GM19467 (cell line): ENCODE measurements at regions not wholly inside any gene's neighbourhood (a gene's known extent, or its start where the extent isn't known, plus 50 kb on each side); places are given as distances from the start of the nearest gene placed in this dataset.
"Not testable (repeated sequence)": the region's sequence is repeated elsewhere in the genome, so short reads cannot be mapped to it uniquely, and the experiment has no call there.

Source experiments
- ATAC-seq: cut with Tn5 transposase; IDR thresholded peaks from one replicate; pipeline ENCODE4 v1.9.1; 2021; ENCODE audit warnings: mild to moderate bottlenecking, moderate library complexity; ENCODE audit not compliant: unreplicated experiment

GRCh38 chr2:136295168-136295567, 177.2 kb upstream of the CXCR4 start:
- no peak for ATAC-seq

- ATAC-seq = no peak
These were observed 173.9 kb upstream of the CXCR4 start for GRCh38 chr2:136291871-136292270.

GRCh38 chr2:136290326-136290725, 172.4 kb upstream of the CXCR4 start:
- ATAC-seq = no peak

GRCh38 chr2:136288249-136288648, 170.3 kb upstream of the CXCR4 start:
- no peak for ATAC-seq

- no peak for ATAC-seq
These were observed 168.5 kb upstream of the CXCR4 start for GRCh38 chr2:136286423-136286822.

- no peak for ATAC-seq
These were observed 166.5 kb upstream of the CXCR4 start for GRCh38 chr2:136284226-136285119.

GRCh38 chr2:136282251-136282650, 164.3 kb upstream of the CXCR4 start:
- ATAC-seq = no peak

- no peak for ATAC-seq
These were observed 163.5 kb upstream of the CXCR4 start for GRCh38 chr2:136281281-136282114.

GRCh38 chr2:136266346-136266745, 148.4 kb upstream of the CXCR4 start:
- not testable (repeated sequence) for ATAC-seq

GRCh38 chr2:136259551-136259950, 141.6 kb upstream of the CXCR4 start:
- ATAC-seq = no peak

GRCh38 chr2:136257893-136258292, 139.9 kb upstream of the CXCR4 start:
- no peak for ATAC-seq

GRCh38 chr2:136255648-136256461, 137.9 kb upstream of the CXCR4 start:
- ATAC-seq = no peak

- ATAC-seq = no peak
These were observed 137.2 kb upstream of the CXCR4 start for GRCh38 chr2:136255127-136255526.

GRCh38 chr2:136254681-136255080, 136.7 kb upstream of the CXCR4 start:
- ATAC-seq = no peak

- no peak for ATAC-seq
These were observed 135.5 kb upstream of the CXCR4 start for GRCh38 chr2:136253288-136254004.

- no peak for ATAC-seq
These were observed 134.1 kb upstream of the CXCR4 start for GRCh38 chr2:136251885-136252585.

- no peak for ATAC-seq
These were observed 133.4 kb upstream of the CXCR4 start for GRCh38 chr2:136251197-136251884.

- no peak for ATAC-seq
These were observed 132.2 kb upstream of the CXCR4 start for GRCh38 chr2:136250131-136250530.

GRCh38 chr2:136248907-136249306, 131.0 kb upstream of the CXCR4 start:
- no peak for ATAC-seq
